MG63 (cell line): ENCODE measurements at regions not wholly inside any gene's neighbourhood (a gene's known extent, or its start where the extent isn't known, plus 50 kb on each side); places are given as distances from the start of the nearest gene placed in this dataset.

Source experiments
- DNase-seq: peaks from one replicate; pipeline ENCODE4 v3.0.0-alpha.2; 2020
- H3K27me3 ChIP-seq: fragments of 250-450 bp; sonication (Bioruptor Pico); 2 replicates; pipeline ENCODE4 v1.5.1; 2020; ENCODE audit warnings: mild to moderate bottlenecking, moderate library complexity
- H3K36me3 ChIP-seq: fragments of 250-450 bp; sonication (Bioruptor Pico); 2 replicates; pipeline ENCODE4 v1.5.1; 2020; ENCODE audit warnings: mild to moderate bottlenecking, moderate library complexity
- H3K4me3 ChIP-seq: fragments of 250-450 bp; sonication (Bioruptor Pico); 2 replicates; pipeline ENCODE4 v1.5.1; 2020; ENCODE audit warnings: mild to moderate bottlenecking, moderate library complexity
- H3K9me3 ChIP-seq: fragments of 250-450 bp; sonication (Bioruptor Pico); 2 replicates; pipeline ENCODE4 v1.5.1; 2020; ENCODE audit warnings: mild to moderate bottlenecking, moderate library complexity

DNA sequence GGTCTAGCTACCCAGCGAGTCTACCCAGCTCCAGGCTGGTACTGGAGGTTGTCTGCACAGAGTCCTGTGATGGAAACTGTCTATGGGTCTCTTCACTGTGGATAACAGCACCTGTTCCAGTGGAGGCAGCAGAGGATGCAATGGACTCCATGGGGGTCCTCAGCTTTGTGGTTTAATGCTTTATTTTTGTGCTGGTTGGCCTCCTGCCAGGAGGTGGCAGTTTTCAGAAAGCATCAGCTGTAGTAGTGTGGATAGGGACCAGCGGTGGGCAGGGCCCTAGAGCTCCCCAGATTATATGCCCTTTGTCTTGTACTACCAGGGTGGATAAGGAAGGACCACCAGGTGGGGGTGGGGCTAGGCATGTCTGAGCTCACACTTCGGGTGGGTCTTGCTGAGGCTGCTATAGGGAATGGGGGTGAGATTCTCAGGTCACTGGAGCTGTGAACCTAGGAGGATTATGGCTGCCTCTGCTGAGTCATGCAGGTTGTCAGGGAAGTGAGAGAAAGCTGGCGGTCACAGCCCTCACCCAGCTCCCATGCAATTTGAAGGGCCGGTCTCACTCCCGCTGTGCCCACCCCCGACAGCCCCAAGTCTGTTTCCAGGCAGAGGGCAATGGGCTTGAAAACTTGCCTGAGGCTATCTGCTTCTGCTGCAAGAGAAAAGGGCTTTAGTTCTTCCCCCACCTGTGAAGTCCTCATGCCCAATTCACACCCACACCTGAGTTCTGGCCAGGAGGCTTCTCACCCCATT, 397.1 kb downstream of the TLE1 start:
- no peak for DNase-seq
- H3K36me3 ChIP-seq, result no peaks in the 10 kb centered on the region
- no peaks in the 10 kb centered on the region for H3K27me3 ChIP-seq
- no peaks in the 10 kb centered on the region for H3K9me3 ChIP-seq
- H3K4me3 ChIP-seq, result no peak overlapping the region

DNA sequence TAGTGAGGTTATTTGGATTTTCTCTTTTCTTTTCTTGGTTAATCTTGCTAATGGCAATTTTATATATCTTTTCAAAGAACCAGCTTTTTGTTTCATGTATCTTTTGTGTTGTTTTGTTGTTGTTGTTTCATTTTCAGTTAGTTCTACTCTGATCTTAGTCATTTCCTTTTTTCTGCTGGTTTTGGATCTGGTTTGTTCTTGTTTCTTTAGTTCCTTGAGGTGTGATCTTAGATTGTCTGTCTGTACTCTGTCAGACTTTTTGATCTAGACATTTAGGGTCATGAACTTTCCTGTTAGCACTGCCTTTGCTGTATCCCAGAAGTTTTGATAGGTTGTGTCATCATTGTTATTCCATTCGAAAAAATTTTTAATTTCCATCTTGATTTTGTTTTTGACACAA, 399.7 kb downstream of the TLE1 start:
- Histone ChIP-seq H3K9me3 (no peaks in the 10 kb centered on the region), H3K27me3 (no peaks in the 10 kb centered on the region), H3K36me3 (no peaks in the 10 kb centered on the region), H3K4me3 (no peak overlapping the region)
- DNase-seq, result no peak

DNA sequence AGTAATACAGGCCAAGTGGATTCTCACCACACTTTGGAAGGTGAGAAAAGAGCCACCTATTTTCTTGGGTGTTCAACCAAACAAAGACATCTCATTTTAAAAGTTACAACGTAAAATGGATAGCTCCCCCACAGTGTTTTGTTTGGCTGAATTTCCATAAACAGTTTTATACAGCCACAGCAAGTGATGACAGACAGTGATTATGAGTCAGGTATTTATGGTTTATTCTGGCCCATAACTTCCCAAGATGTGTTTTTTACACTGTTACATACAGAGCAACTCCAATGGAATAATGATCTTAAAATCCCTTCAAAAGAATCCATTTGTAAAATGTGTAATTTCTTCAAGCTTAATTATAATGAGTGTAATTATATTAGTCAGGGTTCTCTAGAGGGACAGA, 421.3 kb downstream of the TLE1 start:
- no peak overlapping the region for H3K4me3 ChIP-seq
- H3K9me3 ChIP-seq, result no peaks in the 10 kb centered on the region
- no peak for DNase-seq
- no peaks in the 10 kb centered on the region for H3K36me3 ChIP-seq
- no peaks in the 10 kb centered on the region for H3K27me3 ChIP-seq

DNA sequence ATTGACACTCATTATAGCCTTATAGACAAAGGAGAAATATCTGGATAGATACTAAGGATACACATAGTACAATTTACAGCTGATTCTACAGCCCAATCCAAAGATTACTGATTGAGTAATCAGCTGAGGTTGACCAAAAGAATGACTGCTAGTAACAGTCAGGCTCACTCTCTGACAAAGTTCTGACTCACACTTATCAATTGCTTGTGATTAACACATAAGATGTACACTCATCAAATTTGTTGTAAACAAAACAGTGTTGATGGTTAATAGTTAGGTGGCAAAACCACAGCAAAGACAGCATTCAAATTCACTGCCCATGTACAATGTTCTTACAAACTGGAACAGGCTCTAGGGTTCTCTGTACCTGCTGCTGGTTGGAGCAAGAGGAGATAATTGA, 422.7 kb downstream of the TLE1 start:
- DNase-seq, result no peak
- Histone ChIP-seq H3K36me3 (no peaks in the 10 kb centered on the region), H3K27me3 (no peaks in the 10 kb centered on the region), H3K4me3 (no peak overlapping the region), H3K9me3 (no peaks in the 10 kb centered on the region)

DNA sequence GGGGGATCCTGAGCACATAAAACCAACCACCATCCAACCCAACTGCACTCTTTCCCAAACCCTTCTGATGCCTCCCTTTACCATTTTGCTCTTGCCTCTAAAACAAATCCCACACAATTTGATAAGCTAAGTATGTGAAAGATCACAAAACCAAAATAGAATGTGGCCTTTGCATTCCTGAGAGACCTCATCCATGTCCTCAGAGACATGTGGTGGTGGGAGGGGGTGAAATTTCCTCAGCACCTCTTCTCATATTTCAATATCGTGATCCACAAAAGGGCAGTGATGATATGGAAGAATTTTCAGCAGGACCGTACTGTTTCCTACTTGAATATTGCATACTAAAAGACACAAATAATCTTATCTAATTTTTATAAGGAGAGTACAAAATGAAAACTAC, 423.3 kb downstream of the TLE1 start:
- Histone ChIP-seq H3K27me3 (no peaks in the 10 kb centered on the region), H3K9me3 (no peaks in the 10 kb centered on the region), H3K36me3 (no peaks in the 10 kb centered on the region), H3K4me3 (no peak overlapping the region)
- DNase-seq, result no peak

DNA sequence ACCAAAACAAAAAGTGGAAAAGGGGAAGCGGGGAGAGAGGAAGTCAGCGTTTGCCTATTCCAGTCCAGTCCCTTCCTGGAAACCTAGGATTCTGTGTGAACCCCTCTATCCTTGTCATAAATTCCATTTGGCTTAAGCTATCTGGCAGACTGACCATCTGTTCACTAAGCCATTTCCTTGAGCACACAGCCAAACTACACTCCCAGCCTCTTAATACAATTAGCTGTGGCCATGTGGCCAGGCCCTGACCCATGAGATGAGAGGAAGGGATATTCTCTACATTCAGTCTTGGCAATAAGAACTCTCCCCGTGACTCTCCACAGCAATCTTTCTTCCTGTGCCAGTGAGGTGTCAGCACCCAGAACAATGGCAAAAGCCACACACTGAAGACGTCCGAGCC, 424.8 kb downstream of the TLE1 start:
- DNase-seq, result peak; percentile 8
- H3K4me3 ChIP-seq, result no peak overlapping the region
- no peaks in the 10 kb centered on the region for H3K9me3 ChIP-seq
- no peaks in the 10 kb centered on the region for H3K36me3 ChIP-seq
- H3K27me3 ChIP-seq, result no peaks in the 10 kb centered on the region

DNA sequence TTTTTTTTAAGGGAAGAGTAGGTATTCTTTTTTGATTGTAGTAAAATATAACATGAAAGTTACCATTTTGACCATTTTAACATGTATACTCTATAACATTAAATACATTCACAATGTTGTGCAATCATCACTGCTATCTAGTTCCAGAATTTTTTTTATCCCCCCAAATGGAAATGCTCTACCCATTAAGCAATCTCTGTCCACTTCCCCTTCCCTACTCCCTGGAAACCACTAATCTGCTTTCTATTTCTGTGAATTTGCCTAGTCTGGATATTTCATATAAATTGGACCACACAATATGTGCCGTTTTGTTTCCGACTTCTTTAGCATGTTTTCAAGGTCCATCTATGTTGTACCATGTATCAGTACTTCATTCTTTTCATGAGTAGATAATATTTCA, 429.5 kb downstream of the TLE1 start:
- no peaks in the 10 kb centered on the region for H3K36me3 ChIP-seq
- DNase-seq, result no peak
- H3K9me3 ChIP-seq, result no peaks in the 10 kb centered on the region
- H3K4me3 ChIP-seq, result no peak overlapping the region
- H3K27me3 ChIP-seq, result no peaks in the 10 kb centered on the region

DNA sequence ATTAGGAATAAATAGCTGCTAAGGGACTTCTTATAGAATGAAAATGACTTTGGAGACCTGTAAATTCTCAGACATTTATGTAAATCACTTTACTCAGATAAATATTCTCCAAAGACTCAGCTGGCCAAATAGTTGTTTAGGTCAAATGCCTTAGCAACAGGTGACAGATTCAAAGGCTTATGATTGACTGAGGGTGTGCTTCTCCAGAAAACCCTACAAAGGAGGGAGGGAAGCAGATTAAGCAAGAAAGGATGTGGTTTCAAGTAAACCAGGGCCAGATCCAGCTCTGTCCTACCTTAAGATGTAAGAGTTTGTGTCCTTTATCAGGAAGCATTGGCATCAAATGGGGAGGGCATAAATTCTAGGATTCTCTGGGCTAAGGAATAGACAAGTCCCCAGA, 433.0 kb downstream of the TLE1 start:
- H3K36me3 ChIP-seq, result no peaks in the 10 kb centered on the region
- no peak for DNase-seq
- no peaks in the 10 kb centered on the region for H3K27me3 ChIP-seq
- H3K4me3 ChIP-seq, result no peak overlapping the region
- H3K9me3 ChIP-seq, result no peaks in the 10 kb centered on the region

DNA sequence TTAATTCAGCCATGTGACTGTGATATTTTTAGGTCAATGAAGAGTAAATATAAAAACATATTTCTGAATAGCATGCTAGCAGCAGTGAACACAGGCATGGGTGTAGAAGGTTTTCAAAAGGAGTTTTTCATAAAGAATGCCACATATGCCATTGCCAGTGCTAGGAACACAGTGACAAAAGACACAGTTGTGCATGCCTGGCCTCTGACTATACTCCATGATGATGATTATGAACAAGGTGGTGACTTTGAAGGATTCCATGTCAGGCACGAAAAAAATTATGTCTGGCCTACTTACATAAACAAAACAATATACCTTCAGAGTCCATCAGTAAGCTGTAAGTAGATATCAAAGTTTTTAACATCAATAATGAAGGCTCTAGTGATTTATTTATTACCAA, 438.7 kb downstream of the TLE1 start:
- no peaks in the 10 kb centered on the region for H3K27me3 ChIP-seq
- no peaks in the 10 kb centered on the region for H3K9me3 ChIP-seq
- no peaks in the 10 kb centered on the region for H3K36me3 ChIP-seq
- DNase-seq, result no peak
- H3K4me3 ChIP-seq, result no peak overlapping the region

DNA sequence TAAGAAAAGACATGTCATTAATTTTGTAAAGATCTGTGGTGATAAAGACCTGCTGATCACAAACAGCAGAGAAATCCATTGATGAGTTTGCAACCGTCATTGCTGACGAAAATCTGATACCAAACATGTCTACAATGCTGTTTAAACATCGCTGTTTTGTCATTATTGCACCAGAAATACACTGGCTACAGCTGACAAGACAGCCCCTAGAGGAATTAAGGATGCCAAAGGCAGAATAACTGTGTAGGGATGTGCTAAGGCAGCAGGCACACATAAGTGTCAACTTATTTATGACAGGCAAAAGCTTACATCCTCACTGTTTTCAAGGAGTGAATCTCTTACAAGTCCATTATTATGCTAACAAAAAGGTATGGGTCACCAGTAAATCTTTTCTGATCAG, 439.3 kb downstream of the TLE1 start:
- no peaks in the 10 kb centered on the region for H3K27me3 ChIP-seq
- H3K36me3 ChIP-seq, result no peaks in the 10 kb centered on the region
- H3K9me3 ChIP-seq, result no peaks in the 10 kb centered on the region
- DNase-seq, result no peak
- H3K4me3 ChIP-seq, result no peak overlapping the region

DNA sequence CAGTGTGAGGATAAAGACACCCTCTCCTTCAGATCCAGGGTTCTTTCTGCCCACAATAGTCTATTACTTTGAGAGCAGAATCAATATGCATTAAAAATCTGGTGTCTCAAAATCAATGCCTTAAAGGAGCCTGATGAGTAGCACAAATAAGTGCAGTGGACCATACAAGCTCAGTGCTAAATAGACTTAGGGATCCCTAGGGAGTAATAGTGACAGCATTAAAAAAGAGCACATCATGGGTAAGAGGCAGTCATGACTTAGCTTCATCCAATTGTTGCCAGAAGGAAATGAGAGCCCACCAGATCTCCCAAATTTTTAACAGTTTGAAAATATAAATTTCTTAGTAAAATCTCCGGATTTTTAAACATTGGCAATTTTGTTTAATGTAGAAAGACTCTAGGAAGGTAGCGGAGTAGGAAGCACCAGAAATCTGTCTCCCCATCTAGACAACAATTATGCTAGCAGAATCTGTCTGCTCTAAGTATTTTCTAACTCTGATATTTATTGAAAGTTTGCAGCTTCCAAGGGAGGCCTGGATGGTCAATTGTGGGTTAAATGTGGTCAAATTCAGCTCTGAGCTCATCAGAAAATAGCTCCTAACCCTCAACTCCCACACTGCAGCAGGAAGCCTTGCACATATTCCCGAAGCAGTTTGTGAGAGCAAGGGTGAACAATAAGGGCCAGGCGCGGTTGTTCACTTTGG, 443.9 kb downstream of the TLE1 start:
- Histone ChIP-seq H3K36me3 (no peaks in the 10 kb centered on the region), H3K9me3 (no peaks in the 10 kb centered on the region), H3K27me3 (no peaks in the 10 kb centered on the region), H3K4me3 (no peak overlapping the region)
- no peak for DNase-seq

DNA sequence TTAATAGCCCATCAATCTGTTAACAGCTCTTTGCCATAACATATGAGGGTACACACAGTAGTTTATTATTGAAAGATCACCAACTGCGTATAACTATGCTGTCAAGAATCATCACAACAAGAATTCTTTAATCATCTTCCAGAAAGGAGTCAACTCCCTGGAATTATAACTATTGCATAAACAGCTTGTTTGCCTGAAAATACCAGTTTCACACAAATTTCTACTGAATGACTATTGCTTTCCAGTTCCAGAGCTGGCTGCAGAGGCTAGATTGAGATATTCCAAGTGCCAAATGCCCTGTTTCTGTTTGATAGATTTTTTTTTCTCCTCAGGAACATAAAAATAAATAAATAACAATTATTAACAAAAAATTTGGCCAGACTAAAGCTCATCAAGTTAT, 444.7 kb downstream of the TLE1 start:
- Histone ChIP-seq H3K4me3 (no peak overlapping the region), H3K27me3 (no peaks in the 10 kb centered on the region), H3K36me3 (no peaks in the 10 kb centered on the region), H3K9me3 (no peaks in the 10 kb centered on the region)
- DNase-seq, result no peak

DNA sequence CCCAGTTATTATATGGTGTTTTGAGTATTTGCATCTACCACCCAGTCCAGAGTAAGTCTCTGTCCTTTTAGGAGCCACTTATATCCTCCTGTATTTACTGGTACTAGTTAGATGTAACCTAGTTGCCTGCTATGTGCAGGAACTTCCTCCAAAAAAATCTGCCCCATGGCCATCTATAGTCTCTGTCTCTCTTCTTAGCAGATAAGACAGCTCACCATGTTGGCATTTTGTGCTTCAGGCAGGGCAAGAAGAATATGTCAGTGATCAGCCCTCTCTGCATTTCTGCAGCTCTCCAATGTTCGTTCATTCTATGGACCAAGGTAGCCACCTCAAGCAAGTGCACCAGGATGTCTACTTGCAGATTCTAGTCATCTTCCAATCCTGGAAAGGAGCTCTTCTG, 446.5 kb downstream of the TLE1 start:
- Histone ChIP-seq H3K4me3 (no peak overlapping the region), H3K9me3 (no peaks in the 10 kb centered on the region), H3K27me3 (no peaks in the 10 kb centered on the region), H3K36me3 (no peaks in the 10 kb centered on the region)
- DNase-seq, result no peak

DNA sequence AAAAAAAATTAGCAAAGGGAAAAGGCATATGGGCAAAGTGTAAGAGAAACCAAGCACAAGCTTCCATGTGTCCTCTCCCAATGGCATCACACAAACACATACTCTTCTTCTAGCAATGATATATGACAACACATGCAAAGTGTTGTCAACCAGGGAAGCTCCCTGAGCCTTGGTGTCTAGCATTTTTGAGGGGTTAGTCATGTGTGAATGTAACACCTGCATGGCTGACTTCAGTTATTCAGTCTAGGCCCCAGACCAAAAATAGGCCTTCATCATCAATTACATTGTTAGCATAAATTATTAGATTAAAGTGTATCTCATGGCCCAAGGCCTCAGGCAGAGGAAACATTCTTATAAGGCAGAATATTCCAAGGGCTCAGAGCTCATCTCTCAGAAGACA, 450.0 kb downstream of the TLE1 start:
- Histone ChIP-seq H3K36me3 (no peaks in the 10 kb centered on the region), H3K4me3 (no peak overlapping the region), H3K9me3 (no peaks in the 10 kb centered on the region), H3K27me3 (no peaks in the 10 kb centered on the region)
- DNase-seq, result no peak

DNA sequence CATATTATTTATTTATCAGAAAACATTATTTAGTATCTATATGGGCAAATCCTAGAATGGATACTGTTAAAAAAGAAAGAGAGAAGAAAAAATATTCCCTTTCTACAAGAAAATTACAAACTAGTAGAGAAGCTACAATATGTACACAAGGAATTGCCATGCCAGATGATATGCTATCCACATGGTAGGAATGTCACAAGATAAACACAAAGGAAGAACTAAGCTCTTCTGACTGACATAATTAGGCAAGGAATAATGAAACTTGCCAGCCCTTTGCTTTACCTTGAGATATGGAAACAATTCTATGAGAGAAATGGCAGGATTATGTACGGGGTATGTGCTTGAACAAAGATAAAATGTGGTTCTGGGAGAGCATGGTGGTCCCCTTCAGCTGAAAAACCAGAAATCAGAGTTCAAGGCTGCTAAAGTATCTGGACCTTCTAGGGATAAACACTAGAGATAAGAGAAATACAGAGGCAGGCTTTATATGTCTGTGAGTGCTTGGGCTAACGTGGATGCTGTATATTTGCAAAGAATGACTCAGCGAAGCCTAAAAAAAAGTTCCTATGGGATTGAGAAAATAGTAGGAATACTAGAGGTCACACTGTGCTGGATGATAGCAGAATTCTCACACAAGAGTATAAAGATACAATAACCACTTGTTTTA, 451.6 kb downstream of the TLE1 start:
- DNase-seq, result no peak
- Histone ChIP-seq H3K36me3 (no peaks in the 10 kb centered on the region), H3K9me3 (no peaks in the 10 kb centered on the region), H3K4me3 (no peak overlapping the region), H3K27me3 (no peaks in the 10 kb centered on the region)

DNA sequence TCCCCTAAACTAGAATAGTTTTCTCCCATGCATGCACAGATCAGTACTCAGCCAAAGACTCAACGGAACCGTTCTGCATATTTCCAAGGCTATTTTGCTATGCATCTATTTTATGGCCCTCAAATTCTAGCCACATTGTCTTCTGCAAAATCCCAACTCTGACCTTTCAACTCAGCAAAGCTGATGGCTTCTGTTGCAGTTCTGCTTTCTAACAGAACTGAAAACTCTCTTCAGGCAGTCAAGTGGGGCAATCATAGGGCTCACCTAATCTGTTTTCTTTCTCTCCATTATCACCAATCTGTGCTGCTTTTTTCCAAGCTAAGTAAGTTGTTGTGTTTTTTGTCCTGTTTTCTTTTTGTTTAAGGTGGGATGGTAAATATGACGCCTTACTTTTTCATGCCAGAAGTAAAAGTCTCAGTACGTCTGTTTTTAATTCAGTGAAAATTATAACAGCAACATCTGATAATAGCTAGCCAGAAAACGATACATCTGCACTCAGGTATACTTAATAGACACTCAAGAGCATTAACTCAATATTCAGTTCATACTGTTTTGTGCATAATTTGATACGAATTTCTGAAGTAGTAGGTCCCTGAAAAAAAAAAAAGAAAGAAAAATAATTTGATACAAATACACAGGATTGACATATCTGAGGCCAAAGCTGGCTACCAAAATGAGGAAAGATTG, 454.3 kb downstream of the TLE1 start:
- Histone ChIP-seq H3K36me3 (no peaks in the 10 kb centered on the region), H3K27me3 (no peaks in the 10 kb centered on the region), H3K9me3 (no peaks in the 10 kb centered on the region), H3K4me3 (no peak overlapping the region)
- DNase-seq, result no peak

DNA sequence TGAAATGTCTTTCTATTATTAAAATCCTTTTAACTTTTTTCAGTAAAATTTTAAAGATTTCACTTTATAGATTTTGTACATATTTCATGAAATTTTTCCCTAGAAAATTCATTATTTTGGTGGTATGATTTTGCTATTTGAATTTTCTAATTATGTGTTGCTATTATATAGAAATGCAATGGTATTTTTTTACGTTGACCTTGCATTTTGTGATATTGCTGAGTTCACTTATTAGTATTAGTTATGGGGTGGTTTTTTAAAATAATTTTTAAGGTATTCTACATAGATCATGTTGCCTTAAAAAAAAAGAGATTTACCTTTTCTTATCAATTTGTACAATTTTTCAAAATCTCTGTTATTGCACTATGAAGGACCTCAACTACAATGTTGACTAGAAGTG, 458.3 kb downstream of the TLE1 start:
- DNase-seq, result no peak
- no peaks in the 10 kb centered on the region for H3K36me3 ChIP-seq
- H3K27me3 ChIP-seq, result no peaks in the 10 kb centered on the region
- no peaks in the 10 kb centered on the region for H3K9me3 ChIP-seq
- no peak overlapping the region for H3K4me3 ChIP-seq
